ENCODE measurements at regions not wholly inside any gene's neighbourhood (a gene's known extent, or its start where the extent isn't known, plus 50 kb on each side); places are given as distances from the start of the nearest gene placed in this dataset.

DNA sequence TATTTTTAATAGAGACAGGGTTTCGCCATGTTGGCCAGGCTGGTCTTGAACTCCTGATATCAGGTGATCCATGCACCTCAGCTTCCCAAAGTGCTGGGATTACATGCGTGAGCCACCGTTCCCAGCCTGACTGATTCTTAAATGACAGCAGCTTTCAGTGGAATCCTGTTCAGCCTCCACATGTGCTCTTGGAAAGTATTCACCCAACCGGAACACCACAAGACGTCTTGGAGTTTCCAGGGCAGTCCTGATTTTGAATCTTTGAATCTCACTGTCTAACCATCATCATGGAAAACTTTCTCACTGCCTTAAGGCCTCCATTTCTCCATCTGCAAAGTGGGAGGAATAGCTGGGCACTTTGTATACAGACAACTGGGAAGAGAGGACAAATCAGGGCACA is 58.1 kb upstream of the ITPKB start:
- TF ChIP-seq CTCF (IDR thresholded peaks at IDR 0.05) = no peak
- no peak for TF ChIP-seq EP300 (IDR thresholded peaks at IDR 0.05)
- no peak for TF ChIP-seq POLR2A (IDR thresholded peaks at IDR 0.05)

Measured in stomach (tissue), 4 donors.